RWPE1 (cell line): ENCODE measurements at regions not wholly inside any gene's neighbourhood (a gene's known extent, or its start where the extent isn't known, plus 50 kb on each side); places are given as distances from the start of the nearest gene placed in this dataset.
A peak's percentile ranks its signal among the peaks of the same experiment; 100 is the strongest.
"Not testable (repeated sequence)": the region's sequence is repeated elsewhere in the genome, so short reads cannot be mapped to it uniquely, and the experiment has no call there.

Source experiments
- CTCF ChIA-PET: fragments of 350-600 bp; sonication (Branson Sonifier 250); formaldehyde crosslinking; extraction: SDS; loops from one replicate; lab custom pipeline; 2021; lab: Yijun Ruan, JAX
- POLR2A ChIA-PET: fragments of 400-600 bp; formaldehyde crosslinking; extraction: SDS; loops from one replicate; lab custom pipeline; 2020; ENCODE audit warnings: antibody characterized with exemption; ENCODE audit not compliant: low non-redundant PET; lab: Yijun Ruan, JAX
- DNase-seq: peaks from one replicate; pipeline ENCODE4 v3.0.0; 2012; ENCODE audit warnings: low spot score
- H3K27ac ChIP-seq: fragments of 450-650 bp; 2 replicates; pipeline ENCODE4 v1.5.1; 2017
- CTCF ChIP-seq: fragments of 450-650 bp; conservative IDR thresholded peaks from 2 replicates; pipeline ENCODE4 v1.5.1; 2017; ENCODE audit warnings: low read depth, mild to moderate bottlenecking

GRCh38 chr17:64732336-64733006, 70.4 kb upstream of the SMURF2 start:
- ChIA-PET POLR2A (no interaction called here), CTCF (interaction anchor here (0.6 kb wide), 1 partner anchor 31 kb away, joined by 4 read pairs; no protein-coding TSS in a partner anchor)
- TF ChIP-seq CTCF, result no peak
- no peak for DNase-seq
- H3K27ac ChIP-seq, result peak overlapping the region; percentile 36; the same call in 1 of the 2 replicates

- POLR2A ChIA-PET, H3K27ac ChIP-seq, CTCF ChIA-PET: not testable (repeated sequence)
These were observed 67.9 kb upstream of the SMURF2 start for GRCh38 chr17:64730023-64730422.

GRCh38 chr17:64729201-64729600, 67.1 kb upstream of the SMURF2 start:
- CTCF ChIA-PET, result no interaction called here
- POLR2A ChIA-PET, result no interaction called here

More at GRCh38 chr17:64730023-64730422, 67.9 kb upstream of the SMURF2 start:
- DNase-seq, result peak; percentile 26

GRCh38 chr17:64728041-64728695, 66.1 kb upstream of the SMURF2 start:
- H3K27ac ChIP-seq, result no peak overlapping the region
- ChIA-PET POLR2A (no interaction called here), CTCF (interaction anchor here (0.7 kb wide), 1 partner anchor 482 kb away, joined by 5 read pairs; no protein-coding TSS in a partner anchor)
- no peak for DNase-seq
- TF ChIP-seq CTCF, result no peak

More at GRCh38 chr17:64729201-64729600, 67.1 kb upstream of the SMURF2 start:
- H3K27ac ChIP-seq, result no peak overlapping the region
- DNase-seq, result no peak
- no peak for TF ChIP-seq CTCF

- CTCF ChIA-PET, H3K27ac ChIP-seq, POLR2A ChIA-PET, DNase-seq: not testable (repeated sequence)
These were observed 63.9 kb upstream of the SMURF2 start for GRCh38 chr17:64726025-64726424.

- DNase-seq, POLR2A ChIA-PET: not testable (repeated sequence)
- CTCF ChIA-PET, result interaction anchor here (0.6 kb wide), 1 partner anchor 57 kb away, joined by 3 read pairs; no protein-coding TSS in a partner anchor
- H3K27ac ChIP-seq, result peak overlapping the region; percentile 46; the same call in 1 of the 2 replicates
These were observed 62.1 kb upstream of the SMURF2 start for GRCh38 chr17:64724246-64724645.

GRCh38 chr17:64723781-64724180, 61.7 kb upstream of the SMURF2 start:
- no peak for TF ChIP-seq CTCF
- POLR2A ChIA-PET, result interaction anchor here (0.6 kb wide), 1 partner anchor 15 kb away, joined by 9 read pairs; no protein-coding TSS in a partner anchor
- DNase-seq, result no peak
- CTCF ChIA-PET, result no interaction called here
- H3K27ac ChIP-seq, result no peak overlapping the region; the same call in 1 of the 2 replicates

- DNase-seq, CTCF ChIA-PET, H3K27ac ChIP-seq, POLR2A ChIA-PET: not testable (repeated sequence)
These were observed 59.4 kb upstream of the SMURF2 start for GRCh38 chr17:64721556-64721955.

GRCh38 chr17:64720253-64720652, 58.1 kb upstream of the SMURF2 start:
- DNase-seq, result not testable (repeated sequence)

GRCh38 chr17:64719517-64719916, 57.4 kb upstream of the SMURF2 start:
- H3K27ac ChIP-seq, CTCF ChIA-PET, DNase-seq: not testable (repeated sequence)
- POLR2A ChIA-PET, result interaction anchor here (0.6 kb wide), 1 partner anchor 57 kb away, joined by 3 read pairs; no protein-coding TSS in a partner anchor

More at GRCh38 chr17:64720253-64720652, 58.1 kb upstream of the SMURF2 start:
- POLR2A ChIA-PET, H3K27ac ChIP-seq, CTCF ChIA-PET: not testable (repeated sequence)

- DNase-seq, CTCF ChIA-PET, H3K27ac ChIP-seq, POLR2A ChIA-PET: not testable (repeated sequence)
These were observed 56.7 kb upstream of the SMURF2 start for GRCh38 chr17:64718816-64719215.
